ENCODE measurements at regions not wholly inside any gene's neighbourhood (a gene's known extent, or its start where the extent isn't known, plus 50 kb on each side); places are given as distances from the start of the nearest gene placed in this dataset.
"Not testable (repeated sequence)": the region's sequence is repeated elsewhere in the genome, so short reads cannot be mapped to it uniquely, and the experiment has no call there.

- DNase-seq, result no peak
Measured at GRCh38 chr13:85597790-85598500, 201.3 kb downstream of the SLITRK6 start.

- DNase-seq, result no peak
Measured at GRCh38 chr13:85592211-85592610, 207.0 kb downstream of the SLITRK6 start.

- no peak for DNase-seq
Measured at GRCh38 chr13:85590231-85590931, 208.8 kb downstream of the SLITRK6 start.

GRCh38 chr13:85589021-85589420 lies 210.2 kb downstream of the SLITRK6 start:
- no peak for DNase-seq

- no peak for DNase-seq
Measured at GRCh38 chr13:85588359-85588758, 210.9 kb downstream of the SLITRK6 start.

GRCh38 chr13:85586856-85587255 lies 212.4 kb downstream of the SLITRK6 start:
- no peak for DNase-seq

- no peak for DNase-seq
Measured at GRCh38 chr13:85586422-85586831, 212.8 kb downstream of the SLITRK6 start.

- no peak for DNase-seq
Measured at GRCh38 chr13:85582890-85583289, 216.3 kb downstream of the SLITRK6 start.

- no peak for DNase-seq
Measured at GRCh38 chr13:85575110-85575509, 224.1 kb downstream of the SLITRK6 start.

GRCh38 chr13:85567909-85568308 lies 231.3 kb downstream of the SLITRK6 start:
- DNase-seq, result no peak

- DNase-seq, result no peak
Measured at GRCh38 chr13:85565652-85566051, 233.6 kb downstream of the SLITRK6 start.

GRCh38 chr13:85564598-85564997 lies 234.6 kb downstream of the SLITRK6 start:
- DNase-seq, result no peak

GRCh38 chr13:85562282-85562681 lies 236.9 kb downstream of the SLITRK6 start:
- DNase-seq, result no peak

GRCh38 chr13:85557691-85558467 lies 241.3 kb downstream of the SLITRK6 start:
- no peak for DNase-seq

- DNase-seq, result no peak
Measured at GRCh38 chr13:85551012-85551411, 248.2 kb downstream of the SLITRK6 start.

- no peak for DNase-seq
Measured at GRCh38 chr13:85549819-85550218, 249.4 kb downstream of the SLITRK6 start.

- not testable (repeated sequence) for DNase-seq
Measured at GRCh38 chr13:85548845-85549244, 250.4 kb downstream of the SLITRK6 start.

GRCh38 chr13:85545771-85546170 lies 253.4 kb downstream of the SLITRK6 start:
- DNase-seq, result no peak

GRCh38 chr13:85544756-85545155 lies 254.5 kb downstream of the SLITRK6 start:
- DNase-seq, result no peak

GRCh38 chr13:85543144-85543543 lies 256.1 kb downstream of the SLITRK6 start:
- no peak for DNase-seq

GRCh38 chr13:85541476-85541875 lies 257.7 kb downstream of the SLITRK6 start:
- DNase-seq, result no peak

- no peak for DNase-seq
Measured at GRCh38 chr13:85538957-85539356, 260.3 kb downstream of the SLITRK6 start.

- no peak for DNase-seq
Measured at GRCh38 chr13:85537601-85538000, 261.6 kb downstream of the SLITRK6 start.

- no peak for DNase-seq
Measured at GRCh38 chr13:85536706-85537105, 262.5 kb downstream of the SLITRK6 start.

Data from SIG-M5 (cell line).